ENCODE measurements at regions not wholly inside any gene's neighbourhood (a gene's known extent, or its start where the extent isn't known, plus 50 kb on each side); places are given as distances from the start of the nearest gene placed in this dataset.
"Not testable (repeated sequence)": the region's sequence is repeated elsewhere in the genome, so short reads cannot be mapped to it uniquely, and the experiment has no call there.

- DNase-seq, result no peak
Observed at GRCh38 chr1:221858818-221859611, 117.1 kb upstream of the DUSP10 start.

DNA sequence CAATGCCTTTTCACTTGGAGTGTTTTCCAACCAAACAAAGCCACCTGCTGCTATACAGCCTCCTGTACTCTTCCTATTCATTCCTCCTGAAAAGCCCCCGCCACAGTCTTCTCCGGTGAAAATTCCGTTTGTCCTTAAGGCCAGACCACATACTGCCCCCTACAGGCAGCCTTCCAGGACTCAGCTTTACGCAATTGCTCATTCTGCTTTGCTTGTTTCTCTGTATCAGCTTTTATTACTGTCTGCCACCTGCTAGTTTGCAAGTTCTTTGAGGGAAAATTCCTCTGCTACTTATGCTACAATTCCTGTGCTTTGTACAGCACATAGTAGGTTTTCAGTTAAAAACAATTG lies 115.2 kb upstream of the DUSP10 start:
- DNase-seq, result not testable (repeated sequence)

GRCh38 chr1:221856228-221857093 lies 114.6 kb upstream of the DUSP10 start:
- no peak for DNase-seq

GRCh38 chr1:221855156-221855555 lies 113.3 kb upstream of the DUSP10 start:
- no peak for DNase-seq

DNA sequence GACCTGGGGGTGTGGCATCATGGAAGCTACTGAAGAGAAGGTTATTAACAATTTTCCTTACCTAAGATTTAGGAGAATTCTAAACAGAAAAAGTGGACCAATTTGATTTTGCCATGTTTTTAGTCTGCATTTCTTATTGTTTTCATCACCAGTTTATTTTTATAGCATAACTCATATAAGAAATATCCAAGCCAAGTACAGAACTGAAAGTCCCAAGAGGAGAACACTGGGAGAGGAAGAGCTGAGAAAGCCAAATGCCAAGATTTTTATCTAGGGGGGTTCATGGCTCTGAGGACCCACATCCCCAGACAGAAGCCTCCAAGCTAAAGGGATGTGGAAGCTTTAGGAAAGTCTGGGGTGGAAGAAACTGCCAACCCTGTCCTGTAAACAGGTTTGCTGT lies 109.4 kb upstream of the DUSP10 start:
- no peak for DNase-seq

GRCh38 chr1:221850470-221851187 lies 108.7 kb upstream of the DUSP10 start:
- DNase-seq, result no peak

- no peak for DNase-seq
Observed at GRCh38 chr1:221849897-221850296, 108.0 kb upstream of the DUSP10 start.

- no peak for DNase-seq
Observed at GRCh38 chr1:221849110-221849509, 107.2 kb upstream of the DUSP10 start.

DNA sequence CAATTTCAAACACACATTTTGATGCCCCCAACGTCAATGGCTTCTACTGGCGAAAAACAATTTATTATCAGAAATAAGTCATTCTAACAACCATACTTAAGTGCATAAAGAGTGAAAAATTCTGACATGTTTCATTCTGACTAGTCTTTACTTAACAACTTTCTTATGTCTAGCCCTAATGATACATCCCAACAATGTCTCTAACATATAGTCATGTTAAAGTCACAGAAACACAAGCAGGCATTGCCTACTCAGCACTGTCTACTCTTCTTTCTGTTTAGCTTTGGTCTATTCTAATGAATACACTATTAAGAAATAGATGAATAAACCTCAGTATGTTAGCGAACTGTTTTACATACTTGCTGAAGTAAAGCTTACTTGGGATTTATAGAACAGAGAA lies 105.8 kb upstream of the DUSP10 start:
- no peak for DNase-seq

DNA sequence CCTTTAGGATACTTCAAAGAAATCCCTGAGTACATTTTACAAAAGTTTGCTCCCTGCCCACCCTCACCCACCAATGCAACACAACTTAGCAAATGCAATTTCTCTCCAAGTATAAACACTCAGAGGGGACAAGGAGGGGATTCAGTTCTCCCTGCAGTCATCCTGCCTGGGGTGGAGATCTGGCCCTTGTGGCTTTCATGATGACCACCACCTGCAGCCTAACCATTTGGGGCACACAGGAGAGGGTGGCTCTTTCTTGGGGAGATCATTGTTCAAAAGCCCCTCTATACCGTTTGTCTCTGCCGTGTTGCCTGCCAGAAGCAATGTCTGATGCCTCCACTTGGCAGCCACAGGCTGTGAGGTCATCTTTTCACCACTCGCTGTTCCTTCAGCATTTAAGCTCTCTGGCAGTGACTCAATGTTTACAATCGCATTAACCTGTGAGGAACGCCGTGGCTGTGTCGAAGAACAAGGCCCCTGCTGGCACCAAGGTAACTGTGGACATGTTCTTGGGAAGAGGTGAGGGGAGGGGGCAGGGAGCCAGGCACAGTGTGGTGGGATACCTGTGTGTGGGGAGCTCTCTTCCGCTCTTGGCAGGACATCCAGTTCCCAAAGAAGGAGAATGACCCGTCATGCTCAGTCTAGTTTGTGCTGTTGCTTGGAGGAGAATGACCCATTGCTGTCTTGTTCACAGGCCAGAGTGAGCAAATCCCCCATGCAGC lies 103.9 kb upstream of the DUSP10 start:
- DNase-seq, result peak; percentile 41

GRCh38 chr1:221841983-221842335 lies 100.1 kb upstream of the DUSP10 start:
- DNase-seq, result no peak

DNA sequence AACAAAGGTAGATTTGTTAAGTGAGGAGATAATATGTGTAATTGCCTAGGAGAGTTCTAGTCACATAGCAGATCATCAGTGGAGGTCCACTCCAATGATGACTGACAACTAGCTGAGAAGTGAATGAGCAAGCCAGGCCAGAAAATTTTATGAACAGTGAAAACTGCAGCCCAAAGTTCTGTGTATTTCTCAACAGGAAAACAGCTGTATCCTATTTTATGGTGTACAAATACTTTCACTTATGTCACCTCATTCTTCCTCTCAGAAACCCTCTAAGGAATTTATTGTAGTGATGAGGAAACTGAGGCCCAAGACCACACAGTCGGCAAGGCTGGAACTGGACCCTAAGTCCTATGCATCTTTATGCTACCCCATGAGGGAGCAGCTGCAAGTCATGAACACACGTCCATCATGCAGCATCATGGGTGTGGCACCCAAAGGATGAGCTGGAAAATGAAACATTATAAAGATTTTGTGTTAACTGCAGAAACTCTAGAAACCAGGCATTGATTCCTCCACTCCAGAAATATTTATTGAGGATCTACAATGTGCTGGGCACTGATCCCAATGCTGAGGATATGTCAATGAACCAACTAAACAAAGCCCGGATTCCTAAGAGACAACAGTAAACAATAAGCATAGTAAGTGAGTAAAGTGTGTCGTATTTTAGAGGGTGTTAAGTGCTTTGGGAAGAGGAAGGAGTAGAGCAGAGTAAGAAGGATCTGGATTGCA lies 99.5 kb upstream of the DUSP10 start:
- no peak for DNase-seq

DNA sequence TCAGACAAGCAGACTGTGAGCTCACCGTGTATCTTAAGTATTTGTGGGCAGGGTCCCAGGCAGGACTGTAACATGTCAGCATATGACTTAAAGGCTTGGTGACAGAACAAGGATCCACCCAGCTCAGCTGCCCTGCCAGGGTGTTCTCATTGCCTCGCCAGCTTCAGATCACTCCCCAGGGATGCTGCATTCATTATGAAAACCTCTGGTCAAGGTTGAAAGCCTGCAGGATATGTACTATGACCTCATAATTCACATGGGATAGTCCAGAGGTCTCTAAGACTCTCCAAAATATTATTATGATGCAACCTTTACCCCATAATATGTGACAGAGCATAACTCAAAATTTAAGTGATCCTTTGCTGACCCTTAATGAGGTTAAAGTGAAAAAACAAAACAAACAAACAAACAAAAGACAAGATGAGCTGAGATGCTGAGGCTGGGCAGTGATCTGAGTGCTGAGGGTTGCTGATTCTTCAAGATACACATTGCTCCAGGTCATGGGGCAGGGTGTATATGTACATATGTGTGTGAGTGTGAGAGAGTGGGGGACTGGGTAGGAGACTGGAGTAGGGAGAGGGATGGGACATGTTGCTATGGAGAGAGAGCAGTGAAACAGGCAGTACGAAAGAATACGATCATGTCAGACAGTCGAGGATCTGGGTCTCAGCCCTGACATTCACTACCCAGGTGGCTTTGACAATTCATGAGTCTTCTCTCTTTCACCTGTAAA lies 98.8 kb upstream of the DUSP10 start:
- DNase-seq, result no peak

DNA sequence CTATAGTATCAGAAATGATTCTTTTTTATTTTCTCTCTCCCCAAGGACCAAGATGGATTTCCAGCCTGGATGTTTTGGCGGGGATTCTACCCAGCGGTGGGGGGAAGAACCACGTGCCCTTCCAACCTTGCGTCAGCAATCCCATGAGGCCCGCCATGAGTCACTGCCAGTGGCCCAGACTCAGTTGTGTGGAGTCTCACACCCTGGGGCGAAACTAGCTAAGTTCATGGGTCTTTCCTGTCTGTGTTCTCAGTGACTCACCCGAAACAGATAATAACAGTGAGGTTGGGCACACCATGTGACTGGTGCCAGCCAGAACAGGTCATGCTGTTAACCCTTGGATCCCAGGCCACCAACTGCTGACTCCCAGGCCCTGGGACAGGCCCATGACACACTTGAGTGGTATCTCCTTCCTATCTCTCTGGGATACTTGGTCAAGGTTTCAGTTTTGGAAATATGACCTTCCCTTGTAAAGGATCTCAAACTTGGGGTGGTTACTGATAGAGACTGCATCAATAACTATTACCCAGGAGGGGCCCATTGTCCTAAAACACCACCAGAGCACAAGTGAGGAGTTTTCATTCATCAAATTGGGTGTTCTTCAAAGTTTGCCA lies 98.0 kb upstream of the DUSP10 start:
- DNase-seq, result no peak

DNA sequence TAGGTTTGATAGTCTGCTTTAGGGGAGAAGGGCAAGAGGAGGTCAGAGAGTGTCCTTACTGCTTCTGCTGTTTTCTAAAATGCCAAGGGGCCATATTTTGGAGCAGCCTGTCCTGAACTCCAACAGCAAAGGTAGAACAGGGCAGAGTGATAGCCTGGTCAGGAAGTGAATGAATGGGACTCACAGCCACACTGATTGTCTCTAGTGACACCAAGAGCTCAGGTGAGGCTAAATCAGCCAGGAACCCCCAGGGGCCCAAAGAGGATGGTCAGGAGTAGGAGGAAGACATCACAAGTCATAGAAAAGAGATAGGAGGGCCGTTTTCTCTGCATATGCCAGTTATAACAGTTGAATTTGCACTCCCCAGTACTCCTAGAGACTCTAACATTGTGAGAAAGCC lies 97.4 kb upstream of the DUSP10 start:
- DNase-seq, result no peak

- no peak for DNase-seq
Observed at GRCh38 chr1:221837896-221838295, 96.0 kb upstream of the DUSP10 start.

DNA sequence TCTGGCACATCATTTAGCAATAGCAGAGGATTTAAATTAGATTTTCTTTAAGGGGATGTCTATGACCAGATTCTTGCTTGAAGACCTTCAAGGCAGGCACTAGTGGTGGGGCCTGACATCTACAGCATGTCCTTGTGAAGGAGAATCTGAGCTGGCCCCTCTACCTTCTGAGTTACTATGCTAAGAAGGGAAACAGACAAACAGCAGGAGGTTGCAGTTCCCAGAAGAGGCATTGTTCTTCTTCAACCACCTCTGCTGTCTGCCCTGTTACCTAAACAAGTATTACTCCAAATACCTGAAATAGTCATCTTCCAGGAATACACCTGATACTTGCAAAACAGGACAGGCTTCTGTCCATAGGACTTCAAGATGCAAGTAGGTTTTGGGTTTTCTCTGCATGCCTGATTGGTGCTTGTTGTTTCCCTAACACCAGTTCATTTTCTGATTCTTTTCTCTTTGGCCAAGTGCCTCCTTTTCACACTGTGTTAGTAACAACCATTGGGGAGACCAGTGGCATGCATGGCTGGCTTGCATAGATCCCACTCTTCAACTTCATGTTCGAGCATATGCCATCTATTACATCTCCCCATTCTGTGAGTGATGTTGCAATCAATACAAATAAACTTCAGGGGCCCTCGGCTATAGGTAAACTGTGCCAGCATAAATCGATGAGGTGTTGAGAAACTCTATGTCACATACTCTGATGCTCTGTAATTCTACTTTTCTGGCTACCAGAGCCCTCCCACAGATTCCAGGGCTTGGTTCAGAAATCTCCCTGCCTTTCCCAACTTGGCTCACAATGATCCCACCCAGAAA lies 93.0 kb upstream of the DUSP10 start:
- DNase-seq, result no peak

- no peak for DNase-seq
Observed at GRCh38 chr1:221832617-221833016, 90.7 kb upstream of the DUSP10 start.

DNA sequence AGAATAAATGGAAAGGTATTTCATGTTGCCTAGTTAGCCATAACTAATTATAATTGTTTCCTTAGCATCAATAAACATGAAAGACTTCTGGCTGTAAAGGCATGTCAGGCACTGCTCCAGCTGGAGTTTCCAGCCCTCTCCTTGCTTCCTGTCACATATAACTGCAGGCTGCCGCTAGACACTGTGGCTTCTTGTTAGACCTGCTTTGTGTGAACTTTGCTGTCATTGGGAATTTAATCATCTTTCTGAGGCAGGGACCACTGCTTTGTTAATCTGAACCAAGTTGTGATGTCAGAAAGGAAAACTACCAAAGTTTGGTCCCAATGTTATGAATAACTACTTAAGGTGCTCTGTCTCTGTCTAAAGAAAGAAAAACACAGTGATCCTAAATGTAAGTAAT lies 90.3 kb upstream of the DUSP10 start:
- DNase-seq, result no peak

DNA sequence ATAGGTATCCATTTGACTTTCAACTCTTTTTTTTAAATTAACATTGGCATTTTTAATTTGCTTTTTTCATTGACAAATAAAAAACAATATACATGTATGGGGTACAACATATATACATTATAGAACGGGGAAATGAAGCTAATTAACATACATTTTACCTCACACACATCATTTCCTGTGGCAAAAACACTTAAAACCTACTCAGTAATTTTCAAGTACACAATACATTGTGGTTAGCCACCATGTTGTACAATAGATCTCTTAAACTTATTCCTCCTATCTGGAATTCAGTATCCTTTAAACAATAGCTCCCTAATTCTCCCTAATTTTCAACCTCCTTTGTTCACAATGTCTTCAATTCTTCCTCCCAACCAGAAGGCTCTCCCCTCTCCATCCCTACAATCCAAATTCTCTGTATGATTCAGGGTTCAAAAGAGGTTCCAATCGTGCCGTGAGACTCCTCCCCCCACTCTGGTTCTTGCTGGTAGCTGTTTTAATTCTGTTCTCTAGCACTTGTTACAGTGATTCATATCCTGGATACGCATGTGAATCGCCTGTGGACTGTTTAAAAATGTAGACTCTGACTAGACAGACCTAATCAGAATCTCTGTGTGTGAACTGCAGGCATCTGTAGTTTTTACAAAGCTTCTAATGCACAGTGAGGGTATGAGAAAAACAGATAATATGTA lies 87.6 kb upstream of the DUSP10 start:
- DNase-seq, result no peak

All from DMS79 (cell line).